ENCODE measurements at regions not wholly inside any gene's neighbourhood (a gene's known extent, or its start where the extent isn't known, plus 50 kb on each side); places are given as distances from the start of the nearest gene placed in this dataset.
"Not testable (repeated sequence)": the region's sequence is repeated elsewhere in the genome, so short reads cannot be mapped to it uniquely, and the experiment has no call there.

DNA sequence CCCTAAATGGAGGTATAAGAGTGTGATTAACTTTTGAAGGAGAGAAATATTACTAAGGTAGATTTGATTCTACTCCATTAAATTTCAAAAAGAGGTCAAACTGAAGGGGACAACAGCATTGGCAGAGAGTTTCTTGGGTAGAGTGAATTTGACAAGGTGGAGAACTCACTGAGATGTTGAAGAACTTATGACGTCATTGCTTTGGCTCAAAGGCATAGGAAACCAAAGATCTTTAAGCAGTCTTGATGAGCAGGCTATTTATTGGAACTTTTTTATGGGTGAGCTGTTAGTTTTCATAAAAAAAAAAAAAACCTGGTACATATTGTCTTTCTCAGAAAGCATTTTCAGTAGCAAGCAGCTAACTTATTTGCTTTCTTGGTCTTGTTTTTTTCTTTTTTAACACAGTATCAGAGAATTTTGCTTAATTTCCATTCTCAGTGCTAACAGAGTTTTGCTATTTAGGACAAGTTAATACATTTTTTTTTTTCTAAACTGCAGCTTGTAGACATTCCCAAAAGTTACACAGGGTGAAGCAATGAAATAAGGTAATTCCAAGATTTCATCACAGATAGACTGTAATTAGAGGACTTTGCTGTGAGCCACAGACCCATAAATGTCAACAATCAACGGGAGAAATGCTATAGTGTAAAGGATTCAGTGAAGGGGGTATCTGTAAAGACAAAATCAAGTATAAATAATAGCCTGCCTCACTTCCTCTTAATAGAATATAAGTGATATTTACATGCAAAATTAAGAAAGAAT is 412.2 kb upstream of the KLHL1 start:
- no peaks in the 10 kb centered on the region for H3K4me1 ChIP-seq (ENCODE audit: low read length)
- H3K27me3 ChIP-seq (ENCODE audit: low read length), result no peaks in the 10 kb centered on the region
- no peak overlapping the region for H3K4me3 ChIP-seq (ENCODE audit: low read length)
- no peaks in the 10 kb centered on the region for H3K9me2 ChIP-seq (replicated peaks; ENCODE audit: insufficient read depth, low read length)
- H3K79me2 ChIP-seq (ENCODE audit: low read length), result no peaks in the 10 kb centered on the region
- no peak overlapping the region for H3K4me2 ChIP-seq (ENCODE audit: low read depth, low read length, poor library complexity, severe bottlenecking)
- no peak overlapping the region for H3K27ac ChIP-seq (ENCODE audit: low read length)
- H3K36me3 ChIP-seq (ENCODE audit: insufficient read depth, low read length), result no peaks in the 10 kb centered on the region
- no peak overlapping the region for H3K9ac ChIP-seq (ENCODE audit: low read length)
- no peak for DNase-seq
- no peaks in the 10 kb centered on the region for H4K20me1 ChIP-seq (ENCODE audit: insufficient read depth, low read depth, low read length)
- no peaks in the 10 kb centered on the region for H3K9me3 ChIP-seq (ENCODE audit: low read length)
- H2AFZ ChIP-seq (ENCODE audit: low read length), result no peak overlapping the region

DNA sequence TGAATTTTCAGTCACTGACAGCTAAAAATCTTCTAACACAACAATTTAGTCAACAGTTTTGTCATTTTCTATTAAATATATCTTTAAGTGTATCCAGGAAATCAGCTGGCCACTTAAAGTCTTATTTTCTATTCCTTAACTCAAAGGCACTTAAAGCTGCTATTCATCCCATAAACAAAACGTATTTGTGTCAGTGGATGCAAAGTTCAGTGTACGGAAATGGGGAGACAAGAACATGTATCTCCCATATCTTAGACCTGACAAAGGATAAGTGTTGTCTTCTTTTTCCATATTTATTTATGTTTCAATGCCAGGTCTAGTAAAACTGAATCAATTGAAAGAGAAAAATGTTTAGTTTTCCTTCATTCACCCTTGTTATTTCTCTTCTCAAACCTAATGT is 409.8 kb upstream of the KLHL1 start:
- Histone ChIP-seq H3K9me2 (replicated peaks; ENCODE audit: insufficient read depth, low read length) (no peaks in the 10 kb centered on the region), H3K9ac (ENCODE audit: low read length) (no peak overlapping the region), H3K9me3 (ENCODE audit: low read length) (no peaks in the 10 kb centered on the region), H3K4me1 (ENCODE audit: low read length) (no peaks in the 10 kb centered on the region), H3K4me2 (ENCODE audit: low read depth, low read length, poor library complexity, severe bottlenecking) (no peak overlapping the region), H2AFZ (ENCODE audit: low read length) (no peak overlapping the region), H3K36me3 (ENCODE audit: insufficient read depth, low read length) (no peaks in the 10 kb centered on the region), H4K20me1 (ENCODE audit: insufficient read depth, low read depth, low read length) (no peaks in the 10 kb centered on the region), H3K79me2 (ENCODE audit: low read length) (no peaks in the 10 kb centered on the region), H3K27me3 (ENCODE audit: low read length) (no peaks in the 10 kb centered on the region), H3K4me3 (ENCODE audit: low read length) (no peak overlapping the region), H3K27ac (ENCODE audit: low read length) (no peak overlapping the region)
- DNase-seq, result no peak

DNA sequence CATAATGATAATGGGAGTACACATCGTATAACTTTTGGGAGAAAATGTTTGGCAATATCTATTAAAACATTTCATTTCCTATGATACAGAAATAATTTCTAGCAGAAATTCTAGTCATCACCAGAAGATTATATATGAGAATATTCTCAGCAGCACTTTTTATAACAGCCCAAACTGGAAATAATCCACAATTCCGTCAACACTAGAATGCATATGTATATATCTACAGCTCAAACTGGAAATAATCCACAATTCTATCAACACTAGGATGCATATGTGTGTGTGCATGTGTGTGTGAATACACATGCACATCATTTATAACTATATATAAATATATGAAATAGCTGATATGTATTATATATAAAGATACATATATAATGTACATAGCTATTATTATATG is 408.0 kb upstream of the KLHL1 start:
- no peaks in the 10 kb centered on the region for H3K9me2 ChIP-seq (replicated peaks; ENCODE audit: insufficient read depth, low read length)
- no peak overlapping the region for H3K4me3 ChIP-seq (ENCODE audit: low read length)
- no peaks in the 10 kb centered on the region for H3K79me2 ChIP-seq (ENCODE audit: low read length)
- H4K20me1 ChIP-seq (ENCODE audit: insufficient read depth, low read depth, low read length), result no peaks in the 10 kb centered on the region
- H3K9me3 ChIP-seq (ENCODE audit: low read length), result no peaks in the 10 kb centered on the region
- no peak for DNase-seq
- H3K9ac ChIP-seq (ENCODE audit: low read length), result no peak overlapping the region
- H3K36me3 ChIP-seq (ENCODE audit: insufficient read depth, low read length), result no peaks in the 10 kb centered on the region
- no peak overlapping the region for H2AFZ ChIP-seq (ENCODE audit: low read length)
- no peak overlapping the region for H3K27ac ChIP-seq (ENCODE audit: low read length)
- no peaks in the 10 kb centered on the region for H3K27me3 ChIP-seq (ENCODE audit: low read length)
- no peaks in the 10 kb centered on the region for H3K4me1 ChIP-seq (ENCODE audit: low read length)
- no peak overlapping the region for H3K4me2 ChIP-seq (ENCODE audit: low read depth, low read length, poor library complexity, severe bottlenecking)

DNA sequence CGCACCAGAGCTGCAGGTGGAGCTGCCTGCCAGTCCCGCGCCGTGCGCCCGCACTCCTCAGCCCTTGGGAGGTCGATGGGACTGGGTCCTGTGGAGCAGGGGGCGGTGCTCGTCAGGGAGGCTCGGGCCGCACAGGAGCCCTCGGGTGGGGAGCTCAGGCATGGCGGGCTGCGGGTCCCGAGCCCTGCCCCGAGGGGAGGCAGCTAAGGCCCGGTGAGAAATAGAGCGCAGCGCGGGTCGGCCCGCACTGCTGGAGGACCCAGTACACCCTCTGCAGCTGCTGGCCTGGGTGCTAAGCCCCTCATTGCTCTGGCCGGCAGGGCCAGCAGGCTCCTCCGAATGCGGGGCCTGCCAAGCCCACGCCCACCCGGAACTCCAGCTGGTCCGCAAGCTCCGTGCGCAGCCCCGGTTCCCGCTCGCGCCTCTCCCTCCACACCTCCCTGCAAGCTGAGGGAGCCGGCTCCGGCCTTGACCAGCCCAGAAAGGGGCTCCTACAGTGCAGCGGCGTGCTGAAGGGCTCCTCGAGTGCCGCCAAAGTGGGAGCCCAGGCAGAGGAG is 403.7 kb upstream of the KLHL1 start:
- H4K20me1 ChIP-seq (ENCODE audit: insufficient read depth, low read depth, low read length); H3K27ac ChIP-seq (ENCODE audit: low read length); H2AFZ ChIP-seq (ENCODE audit: low read length); H3K9me2 ChIP-seq (replicated peaks; ENCODE audit: insufficient read depth, low read length); H3K4me2 ChIP-seq (ENCODE audit: low read depth, low read length, poor library complexity, severe bottlenecking); H3K9ac ChIP-seq (ENCODE audit: low read length); H3K79me2 ChIP-seq (ENCODE audit: low read length); H3K4me1 ChIP-seq (ENCODE audit: low read length); H3K36me3 ChIP-seq (ENCODE audit: insufficient read depth, low read length); H3K27me3 ChIP-seq (ENCODE audit: low read length); DNase-seq; H3K4me3 ChIP-seq (ENCODE audit: low read length); H3K9me3 ChIP-seq (ENCODE audit: low read length): not testable (repeated sequence)

DNA sequence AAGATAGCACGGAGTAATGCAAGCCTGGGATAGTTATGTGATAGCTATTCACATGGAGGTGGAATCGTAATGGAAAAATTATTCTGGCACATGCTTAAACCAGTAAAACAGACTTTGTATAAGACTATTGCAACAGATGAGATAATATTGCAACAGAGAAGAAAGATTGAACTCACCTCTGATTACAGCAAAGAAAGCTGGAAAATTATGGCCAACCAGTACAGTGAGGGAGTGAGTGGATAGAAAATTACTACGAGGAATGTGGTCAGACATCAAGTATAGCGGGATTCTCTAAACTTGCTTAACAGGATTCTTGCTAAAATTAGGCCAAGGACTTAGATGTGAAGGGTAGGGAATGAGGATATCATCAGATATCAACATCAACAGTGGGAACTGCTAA is 397.6 kb upstream of the KLHL1 start:
- Histone ChIP-seq H3K4me2 (ENCODE audit: low read depth, low read length, poor library complexity, severe bottlenecking) (no peak overlapping the region), H2AFZ (ENCODE audit: low read length) (no peak overlapping the region), H3K36me3 (ENCODE audit: insufficient read depth, low read length) (no peaks in the 10 kb centered on the region), H3K9me2 (replicated peaks; ENCODE audit: insufficient read depth, low read length) (no peaks in the 10 kb centered on the region), H3K9me3 (ENCODE audit: low read length) (no peaks in the 10 kb centered on the region), H4K20me1 (ENCODE audit: insufficient read depth, low read depth, low read length) (no peaks in the 10 kb centered on the region), H3K9ac (ENCODE audit: low read length) (no peak overlapping the region), H3K27ac (ENCODE audit: low read length) (no peak overlapping the region), H3K4me3 (ENCODE audit: low read length) (no peak overlapping the region), H3K27me3 (ENCODE audit: low read length) (no peaks in the 10 kb centered on the region), H3K79me2 (ENCODE audit: low read length) (no peaks in the 10 kb centered on the region), H3K4me1 (ENCODE audit: low read length) (no peaks in the 10 kb centered on the region)
- no peak for DNase-seq

DNA sequence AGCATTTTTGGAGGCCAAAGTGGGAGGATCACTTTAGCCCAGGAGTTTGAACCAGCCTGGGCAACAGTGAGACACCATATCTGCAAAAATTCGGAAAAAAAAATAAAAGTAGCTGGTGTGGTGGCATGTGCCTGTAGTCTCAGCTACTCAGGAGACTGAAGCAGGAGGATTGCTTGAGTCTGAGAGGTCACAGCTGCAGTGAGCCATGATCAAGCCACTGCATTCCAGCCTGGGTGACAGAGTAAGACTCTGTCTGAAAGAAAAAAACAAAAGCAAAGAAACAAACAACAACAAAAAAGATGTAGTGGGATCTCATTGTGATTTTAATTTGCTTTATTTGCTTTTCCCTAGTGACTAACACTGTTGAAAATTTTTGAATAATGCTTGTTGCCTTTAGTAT is 394.7 kb upstream of the KLHL1 start:
- H4K20me1 ChIP-seq (ENCODE audit: insufficient read depth, low read depth, low read length), result no peaks in the 10 kb centered on the region
- H3K9me2 ChIP-seq (replicated peaks; ENCODE audit: insufficient read depth, low read length), result no peaks in the 10 kb centered on the region
- no peak overlapping the region for H3K4me2 ChIP-seq (ENCODE audit: low read depth, low read length, poor library complexity, severe bottlenecking)
- no peak overlapping the region for H3K27ac ChIP-seq (ENCODE audit: low read length)
- H2AFZ ChIP-seq (ENCODE audit: low read length), result no peak overlapping the region
- H3K79me2 ChIP-seq (ENCODE audit: low read length), result no peaks in the 10 kb centered on the region
- H3K9ac ChIP-seq (ENCODE audit: low read length), result no peak overlapping the region
- no peak for DNase-seq
- no peaks in the 10 kb centered on the region for H3K36me3 ChIP-seq (ENCODE audit: insufficient read depth, low read length)
- no peaks in the 10 kb centered on the region for H3K27me3 ChIP-seq (ENCODE audit: low read length)
- H3K4me1 ChIP-seq (ENCODE audit: low read length), result no peaks in the 10 kb centered on the region
- H3K4me3 ChIP-seq (ENCODE audit: low read length), result no peak overlapping the region
- H3K9me3 ChIP-seq (ENCODE audit: low read length), result no peaks in the 10 kb centered on the region; the same call in 1 of the 2 replicates

DNA sequence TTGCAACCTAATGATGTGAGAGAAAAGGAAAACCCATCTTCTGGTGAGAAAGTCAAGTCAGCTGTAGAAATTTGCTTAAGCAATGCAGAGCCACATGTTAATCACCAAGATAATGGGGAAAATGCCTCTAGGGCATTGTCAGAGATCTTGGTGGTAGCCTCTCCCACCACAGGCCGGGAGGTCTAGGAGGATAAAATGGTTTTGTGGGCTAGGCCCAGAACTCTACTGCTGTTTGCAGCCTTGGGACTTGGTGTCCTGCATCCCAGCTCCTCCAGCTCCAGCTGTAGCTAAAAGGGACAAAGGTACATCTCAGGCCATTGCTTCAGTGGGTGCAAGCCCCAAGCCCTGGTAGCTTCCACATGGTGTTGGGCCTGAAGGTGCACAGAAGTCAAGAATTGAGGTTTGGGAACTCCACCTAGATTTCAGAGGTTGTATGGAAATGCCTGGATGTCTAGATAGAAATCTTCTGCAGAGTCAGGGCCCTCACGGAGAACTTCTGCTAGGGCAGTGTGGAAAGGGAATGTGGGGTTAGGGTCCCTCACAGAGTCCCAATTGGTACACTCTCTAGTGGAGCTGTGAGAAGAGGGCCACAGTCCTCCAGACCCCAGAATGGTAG is 382.2 kb upstream of the KLHL1 start:
- H3K27me3 ChIP-seq (ENCODE audit: low read length), result no peaks in the 10 kb centered on the region
- no peaks in the 10 kb centered on the region for H3K9me2 ChIP-seq (replicated peaks; ENCODE audit: insufficient read depth, low read length)
- H2AFZ ChIP-seq (ENCODE audit: low read length), result no peak overlapping the region
- H3K36me3 ChIP-seq (ENCODE audit: insufficient read depth, low read length), result no peaks in the 10 kb centered on the region
- H3K9ac ChIP-seq (ENCODE audit: low read length), result no peak overlapping the region
- H3K4me1 ChIP-seq (ENCODE audit: low read length), result no peaks in the 10 kb centered on the region
- H4K20me1 ChIP-seq (ENCODE audit: insufficient read depth, low read depth, low read length), result no peaks in the 10 kb centered on the region
- H3K4me2 ChIP-seq (ENCODE audit: low read depth, low read length, poor library complexity, severe bottlenecking), result no peak overlapping the region
- H3K27ac ChIP-seq (ENCODE audit: low read length), result no peak overlapping the region
- H3K4me3 ChIP-seq (ENCODE audit: low read length), result no peak overlapping the region
- H3K79me2 ChIP-seq (ENCODE audit: low read length), result no peaks in the 10 kb centered on the region
- H3K9me3 ChIP-seq (ENCODE audit: low read length), result peaks cover 11% of the 10 kb centered on the region
- no peak for DNase-seq

DNA sequence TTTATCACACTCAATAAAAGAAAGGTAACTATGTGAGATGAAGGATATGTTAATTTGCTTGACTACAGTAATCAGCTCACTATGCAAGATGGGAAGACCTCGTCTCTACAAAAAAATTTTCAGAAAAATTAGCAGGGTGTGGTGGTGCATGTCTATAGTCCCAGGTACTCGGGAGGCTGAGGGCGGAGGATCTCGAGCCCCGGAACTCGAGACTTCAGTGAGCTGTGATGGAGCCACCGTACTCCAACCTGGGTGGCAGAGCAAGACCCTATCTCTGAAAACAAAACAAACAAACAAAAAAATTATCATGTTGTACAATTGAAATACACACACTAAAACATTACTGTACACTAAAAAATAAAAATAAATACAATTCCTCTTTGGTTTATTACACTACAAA is 376.7 kb upstream of the KLHL1 start:
- no peak for DNase-seq
- Histone ChIP-seq H3K36me3 (ENCODE audit: insufficient read depth, low read length) (no peaks in the 10 kb centered on the region), H3K9ac (ENCODE audit: low read length) (no peak overlapping the region), H3K4me2 (ENCODE audit: low read depth, low read length, poor library complexity, severe bottlenecking) (no peak overlapping the region), H4K20me1 (ENCODE audit: insufficient read depth, low read depth, low read length) (no peaks in the 10 kb centered on the region), H3K27me3 (ENCODE audit: low read length) (no peaks in the 10 kb centered on the region), H3K27ac (ENCODE audit: low read length) (no peak overlapping the region), H3K79me2 (ENCODE audit: low read length) (no peaks in the 10 kb centered on the region), H3K4me3 (ENCODE audit: low read length) (no peak overlapping the region), H3K9me2 (replicated peaks; ENCODE audit: insufficient read depth, low read length) (no peaks in the 10 kb centered on the region), H2AFZ (ENCODE audit: low read length) (no peak overlapping the region), H3K4me1 (ENCODE audit: low read length) (no peaks in the 10 kb centered on the region), H3K9me3 (ENCODE audit: low read length) (no peaks in the 10 kb centered on the region)

Data from Karpas-422 (cell line).